ENCODE measurements at regions not wholly inside any gene's neighbourhood (a gene's known extent, or its start where the extent isn't known, plus 50 kb on each side); places are given as distances from the start of the nearest gene placed in this dataset.

- TF ChIP-seq ELF1 (IDR thresholded peaks at IDR 0.05): no peak
- H3K9me3 ChIP-seq: no peaks in the 10 kb centered on the region
- no peaks in the 10 kb centered on the region for H3F3A ChIP-seq (replicated peaks; ENCODE audit: insufficient read depth)
- 6% methylated on average over 6 of the region's 6 CpGs for WGBS (ENCODE audit: low lambda C conversion rate)
- H2AFZ ChIP-seq (ENCODE audit: low read depth): no peak overlapping the region
- no peaks in the 10 kb centered on the region; a peak in 1 of 4 replicates for H3K4me1 ChIP-seq (ENCODE audit: control insufficient read depth in 1 of 2, insufficient read depth in 2 of 2, low read depth in 1 of 2, low read length in 1 of 2)
- no peak for DNase-seq
- CTCF ChIA-PET: no interaction called here
- no peaks in the 10 kb centered on the region for H3K79me2 ChIP-seq (ENCODE audit: insufficient read depth)
- POLR2A ChIA-PET: no interaction called here
- no peak overlapping the region for H3K9ac ChIP-seq
- H3K9me2 ChIP-seq: no peaks in the 10 kb centered on the region
- H3K27me3 ChIP-seq (ENCODE audit: insufficient read depth): no peaks in the 10 kb centered on the region
- no peaks in the 10 kb centered on the region for H3K36me3 ChIP-seq (replicated peaks in 1 of 2; ENCODE audit: control insufficient read depth in 1 of 2, insufficient read depth in 2 of 2, low read length in 1 of 2)
- H3K27ac ChIP-seq (ENCODE audit: low read depth in 2 of 2, low read length in 1 of 2): no peak overlapping the region
- no peak overlapping the region for H3K4me2 ChIP-seq
- H4K20me1 ChIP-seq (ENCODE audit: insufficient read depth): no peaks in the 10 kb centered on the region
- H3K4me3 ChIP-seq (ENCODE audit: low read depth in 2 of 2, low read length in 1 of 2): no peak overlapping the region
Measured at GRCh38 chr4:14695095-14695845, 307.0 kb upstream of the CPEB2 start.

DNA sequence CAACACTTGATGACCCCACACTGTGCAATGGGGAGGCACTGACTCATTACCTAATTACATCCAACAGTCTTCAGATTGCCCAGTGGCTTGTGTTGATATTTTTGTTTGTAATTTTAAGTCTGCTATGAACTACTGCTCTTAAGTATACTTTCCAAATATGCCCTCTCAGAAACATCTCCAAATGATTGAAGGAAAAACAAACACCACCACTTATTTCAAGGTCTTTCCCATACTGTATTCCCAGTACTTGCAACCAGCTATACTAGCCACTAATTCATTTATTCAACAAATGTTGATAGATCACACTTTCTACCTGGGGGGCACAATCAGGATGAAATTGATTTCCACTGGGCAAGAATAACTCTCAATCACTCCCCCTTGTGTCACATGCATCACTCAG lies 302.2 kb upstream of the CPEB2 start:
- H3K9me3 ChIP-seq: no peaks in the 10 kb centered on the region
- no peak overlapping the region for H3K4me3 ChIP-seq (ENCODE audit: low read depth in 2 of 2, low read length in 1 of 2)
- H3K36me3 ChIP-seq (replicated peaks in 1 of 2; ENCODE audit: control insufficient read depth in 1 of 2, insufficient read depth in 2 of 2, low read length in 1 of 2): no peaks in the 10 kb centered on the region
- no peaks in the 10 kb centered on the region; a peak in 2 of 4 replicates for H3K4me1 ChIP-seq (ENCODE audit: control insufficient read depth in 1 of 2, insufficient read depth in 2 of 2, low read depth in 1 of 2, low read length in 1 of 2)
- H4K20me1 ChIP-seq (ENCODE audit: insufficient read depth): no peaks in the 10 kb centered on the region
- TF ChIP-seq RAD21 (IDR thresholded peaks at IDR 0.05; ENCODE audit: low read length): no peak
- no peak for TF ChIP-seq RFX5 (IDR thresholded peaks at IDR 0.05; ENCODE audit: low read length)
- no peak for TF ChIP-seq CTCF (IDR thresholded peaks at IDR 0.05)
- no peak for TF ChIP-seq POLR2AphosphoS5 (IDR thresholded peaks at IDR 0.05; ENCODE audit: low read depth, low read length)
- no peak for TF ChIP-seq IRF3 (IDR thresholded peaks at IDR 0.05; ENCODE audit: low read depth, low read length)
- no peak for TF ChIP-seq JUND (IDR thresholded peaks at IDR 0.05)
- TF ChIP-seq, protein P1, sequence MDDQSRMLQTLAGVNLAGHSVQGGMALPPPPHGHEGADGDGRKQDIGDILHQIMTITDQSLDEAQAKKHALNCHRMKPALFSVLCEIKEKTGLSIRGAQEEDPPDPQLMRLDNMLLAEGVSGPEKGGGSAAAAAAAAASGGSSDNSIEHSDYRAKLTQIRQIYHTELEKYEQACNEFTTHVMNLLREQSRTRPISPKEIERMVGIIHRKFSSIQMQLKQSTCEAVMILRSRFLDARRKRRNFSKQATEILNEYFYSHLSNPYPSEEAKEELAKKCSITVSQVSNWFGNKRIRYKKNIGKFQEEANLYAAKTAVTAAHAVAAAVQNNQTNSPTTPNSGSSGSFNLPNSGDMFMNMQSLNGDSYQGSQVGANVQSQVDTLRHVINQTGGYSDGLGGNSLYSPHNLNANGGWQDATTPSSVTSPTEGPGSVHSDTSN (IDR thresholded peaks at IDR 0.05): no peak
- no peak overlapping the region for H3K27ac ChIP-seq (ENCODE audit: low read depth in 2 of 2, low read length in 1 of 2)
- CTCF ChIA-PET: no interaction called here
- POLR2A ChIA-PET: no interaction called here
- no peaks in the 10 kb centered on the region for H3K27me3 ChIP-seq (ENCODE audit: insufficient read depth)
- no peaks in the 10 kb centered on the region for H3K79me2 ChIP-seq (ENCODE audit: insufficient read depth)
- H2AFZ ChIP-seq (ENCODE audit: low read depth): no peak overlapping the region
- H3K9me2 ChIP-seq: no peaks in the 10 kb centered on the region
- no peaks in the 10 kb centered on the region for H3F3A ChIP-seq (replicated peaks; ENCODE audit: insufficient read depth)
- no peak overlapping the region for H3K9ac ChIP-seq
- H3K4me2 ChIP-seq: no peak overlapping the region
- DNase-seq: no peak

Measured in SK-N-SH (cell line).